Activated CD8-positive, alpha-beta T cell treated with anti-CD3 and anti-CD28 coated beads for 36 hours (primary cell): ENCODE measurements at regions not wholly inside any gene's neighbourhood (a gene's known extent, or its start where the extent isn't known, plus 50 kb on each side); places are given as distances from the start of the nearest gene placed in this dataset.
"Not testable (repeated sequence)": the region's sequence is repeated elsewhere in the genome, so short reads cannot be mapped to it uniquely, and the experiment has no call there.

Experiments
- ATAC-seq: fragments of 200-7000 bp; cut with Tn5 transposase; one replicate; pipeline ENCODE4 v1.10.0; 2021; ENCODE audit warnings: mild to moderate bottlenecking, moderate library complexity
- CTCF ChIA-PET: fragments of 350-600 bp; sonication (Branson Sonifier 250); formaldehyde crosslinking; loops from one replicate; lab custom pipeline; 2021; ENCODE audit warnings: antibody characterized with exemption; lab: Charles Lee
- POLR2A ChIA-PET: fragments of 350-600 bp; sonication (Branson Sonifier 250); formaldehyde crosslinking; loops from one replicate; lab custom pipeline; 2021; ENCODE audit warnings: antibody characterized with exemption; lab: Charles Lee
- DNase-seq: peaks from one replicate; pipeline ENCODE4 v3.0.0-alpha.2; 2020
- H3K27ac Mint-ChIP-seq: one replicate; pipeline ENCODE4 v1.8.0; 2021; ENCODE audit warnings: mild to moderate bottlenecking, mixed read lengths
- H3K27me3 Mint-ChIP-seq: one replicate; pipeline ENCODE4 v1.8.0; 2021; ENCODE audit warnings: mixed read lengths
- H3K36me3 Mint-ChIP-seq: one replicate; pipeline ENCODE4 v1.8.0; 2021; ENCODE audit warnings: low read depth, mixed read lengths
- H3K4me1 Mint-ChIP-seq: one replicate; pipeline ENCODE4 v1.8.0; 2021; ENCODE audit warnings: low read depth, mixed read lengths
- H3K4me3 Mint-ChIP-seq: one replicate; pipeline ENCODE4 v1.8.0; 2021; ENCODE audit warnings: mild to moderate bottlenecking, moderate library complexity, mixed read lengths
- H3K9me3 Mint-ChIP-seq: one replicate; pipeline ENCODE4 v1.8.0; 2021; ENCODE audit warnings: mixed read lengths
- intact Hi-C: fragments of 100-400 bp; cut with micrococcal nuclease; formaldehyde crosslinking; loops from one replicate; pipeline ENCODE4 v1.10.0; 2022
- TF ChIP-seq, protein P1 (sequence below): fragments of 200-600 bp; IDR thresholded peaks from one replicate; pipeline ENCODE4 v1.8.0; 2022; ENCODE audit warnings: antibody characterized with exemption, mild to moderate bottlenecking

DNA sequence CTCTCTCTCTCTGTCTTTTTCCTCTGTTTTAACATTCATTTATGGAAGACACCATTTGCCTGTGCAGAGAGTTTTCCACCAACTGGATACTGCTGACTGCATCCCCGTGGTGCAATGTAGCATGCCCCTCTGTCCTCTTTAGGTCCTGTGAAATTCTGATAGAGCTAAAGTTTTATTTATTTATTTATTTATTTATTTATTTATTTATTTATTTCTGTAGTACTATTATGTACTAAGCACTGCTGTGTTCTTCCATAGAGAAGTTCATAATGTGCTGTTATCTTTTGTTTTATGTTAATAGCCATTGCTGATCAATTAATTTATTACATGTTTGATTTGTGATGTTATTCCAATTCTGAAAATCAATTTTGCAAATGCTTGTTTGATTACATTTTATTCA, 749.9 kb downstream of the ZBBX start:
- H3K36me3 Mint-ChIP-seq: no peaks in the 10 kb centered on the region
- ChIA-PET CTCF (no interaction called here), POLR2A (no interaction called here)
- no peaks in the 10 kb centered on the region for H3K4me1 Mint-ChIP-seq
- ATAC-seq (no peak), DNase-seq (no peak)
- H3K27me3 Mint-ChIP-seq: no peaks in the 10 kb centered on the region
- no peak overlapping the region for H3K27ac Mint-ChIP-seq
- H3K4me3 Mint-ChIP-seq: no peak overlapping the region
- intact Hi-C loops: no loop called here
- peaks cover 7% of the 10 kb centered on the region for H3K9me3 Mint-ChIP-seq
- TF ChIP-seq, protein P1, sequence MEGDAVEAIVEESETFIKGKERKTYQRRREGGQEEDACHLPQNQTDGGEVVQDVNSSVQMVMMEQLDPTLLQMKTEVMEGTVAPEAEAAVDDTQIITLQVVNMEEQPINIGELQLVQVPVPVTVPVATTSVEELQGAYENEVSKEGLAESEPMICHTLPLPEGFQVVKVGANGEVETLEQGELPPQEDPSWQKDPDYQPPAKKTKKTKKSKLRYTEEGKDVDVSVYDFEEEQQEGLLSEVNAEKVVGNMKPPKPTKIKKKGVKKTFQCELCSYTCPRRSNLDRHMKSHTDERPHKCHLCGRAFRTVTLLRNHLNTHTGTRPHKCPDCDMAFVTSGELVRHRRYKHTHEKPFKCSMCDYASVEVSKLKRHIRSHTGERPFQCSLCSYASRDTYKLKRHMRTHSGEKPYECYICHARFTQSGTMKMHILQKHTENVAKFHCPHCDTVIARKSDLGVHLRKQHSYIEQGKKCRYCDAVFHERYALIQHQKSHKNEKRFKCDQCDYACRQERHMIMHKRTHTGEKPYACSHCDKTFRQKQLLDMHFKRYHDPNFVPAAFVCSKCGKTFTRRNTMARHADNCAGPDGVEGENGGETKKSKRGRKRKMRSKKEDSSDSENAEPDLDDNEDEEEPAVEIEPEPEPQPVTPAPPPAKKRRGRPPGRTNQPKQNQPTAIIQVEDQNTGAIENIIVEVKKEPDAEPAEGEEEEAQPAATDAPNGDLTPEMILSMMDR: no peak

DNA sequence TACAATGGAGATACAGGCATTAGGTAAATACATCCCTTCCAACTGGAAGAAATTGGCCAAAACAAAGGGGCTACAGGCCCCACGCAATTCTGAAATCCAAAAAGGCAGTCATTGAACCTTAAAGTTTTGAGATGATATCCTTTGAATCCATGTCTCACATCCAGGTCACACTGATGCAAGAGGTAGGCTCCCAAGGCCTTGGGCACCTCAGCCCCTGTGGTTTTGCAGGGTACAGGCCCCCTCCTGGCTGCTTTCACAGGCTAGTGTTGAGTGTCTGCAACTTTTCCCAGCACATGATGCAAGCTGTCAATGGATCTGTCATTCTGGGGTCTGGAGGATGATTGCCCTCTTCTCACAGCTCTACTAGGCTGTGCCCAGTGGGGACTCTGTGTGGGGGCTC, 766.7 kb downstream of the ZBBX start:
- POLR2A ChIA-PET: no interaction called here
- CTCF ChIA-PET: no interaction called here
- H3K36me3 Mint-ChIP-seq: no peaks in the 10 kb centered on the region

DNA sequence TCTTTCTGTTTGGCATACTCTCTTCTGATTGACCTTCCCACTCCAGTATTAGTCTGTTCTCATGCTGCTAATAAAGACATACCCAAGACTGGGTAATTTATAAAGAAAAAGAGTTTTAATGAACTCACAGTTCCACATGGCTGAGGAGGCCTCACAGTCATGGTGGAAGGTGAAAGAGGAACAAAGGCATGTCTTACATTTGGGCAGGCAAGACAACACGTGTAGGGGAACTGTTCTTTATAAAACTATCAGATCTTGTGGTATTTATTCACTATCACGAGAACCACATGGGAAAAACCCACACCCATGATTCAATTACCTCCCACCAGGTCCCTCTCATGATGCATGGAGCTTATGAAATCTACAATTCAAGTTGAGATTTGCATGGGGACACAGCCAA, 767.3 kb downstream of the ZBBX start:
- H3K9me3 Mint-ChIP-seq, POLR2A ChIA-PET, intact Hi-C loops, CTCF ChIA-PET, H3K36me3 Mint-ChIP-seq, H3K27ac Mint-ChIP-seq, ATAC-seq, DNase-seq, H3K27me3 Mint-ChIP-seq, H3K4me1 Mint-ChIP-seq, H3K4me3 Mint-ChIP-seq: not testable (repeated sequence)

More for the DNA sequence above, 766.7 kb downstream of the ZBBX start:
- DNase-seq: no peak
- TF ChIP-seq, protein P1: no peak
- H3K27me3 Mint-ChIP-seq: no peaks in the 10 kb centered on the region
- no peak overlapping the region for H3K27ac Mint-ChIP-seq
- no peak overlapping the region for H3K4me3 Mint-ChIP-seq
- no peak for ATAC-seq
- no peaks in the 10 kb centered on the region for H3K4me1 Mint-ChIP-seq
- intact Hi-C loops: no loop called here
- peaks cover 3% of the 10 kb centered on the region for H3K9me3 Mint-ChIP-seq

DNA sequence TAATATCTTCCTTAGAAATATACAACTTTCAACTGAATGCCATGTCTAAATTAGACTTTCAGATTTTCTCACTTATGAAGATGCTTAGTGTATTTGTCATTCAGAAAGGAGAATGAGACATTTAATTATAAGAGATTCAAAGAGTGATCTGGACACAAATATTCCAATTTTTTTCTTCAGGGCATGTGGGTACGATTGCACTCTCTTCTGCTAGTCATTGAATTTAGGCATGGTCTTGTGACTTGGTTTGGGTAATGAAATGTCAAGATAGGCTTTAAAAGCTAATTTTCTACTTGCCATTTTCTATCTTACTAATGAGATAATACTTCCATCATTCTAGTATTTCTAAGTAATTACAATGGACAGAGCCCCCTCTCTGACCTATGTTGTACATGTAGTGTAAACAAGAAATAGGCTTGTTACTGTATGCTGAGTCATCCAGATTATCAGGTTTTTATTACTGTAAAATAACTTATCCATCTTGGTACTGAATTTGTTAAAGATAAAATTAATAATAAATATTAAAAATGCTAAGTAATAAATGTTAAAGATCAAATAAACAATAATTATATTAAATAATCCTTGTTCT, 770.8 kb upstream of the BCHE start:
- TF ChIP-seq, protein P1: no peak

DNA sequence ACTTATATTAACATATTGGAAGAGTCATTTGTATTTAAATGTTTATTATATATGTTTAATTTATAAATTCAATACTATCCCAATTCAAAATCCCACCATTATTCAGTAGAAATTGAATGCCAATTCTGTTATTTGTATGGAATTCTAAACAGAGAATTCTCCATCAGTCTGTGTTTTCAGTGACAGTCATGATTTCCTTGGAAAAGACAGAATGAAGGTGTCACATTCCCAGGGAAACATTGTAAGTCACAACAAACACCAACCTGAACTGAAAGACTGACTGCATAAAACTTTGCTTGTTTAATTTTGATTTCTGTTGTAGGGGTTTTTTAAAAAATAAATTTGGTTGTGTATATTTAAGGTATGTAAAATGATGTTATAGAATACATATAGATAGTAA, 769.8 kb upstream of the BCHE start:
- Mint-ChIP-seq H3K4me3 (no peak overlapping the region), H3K27me3 (no peaks in the 10 kb centered on the region), H3K36me3 (no peaks in the 10 kb centered on the region), H3K9me3 (peaks cover 9% of the 10 kb centered on the region), H3K27ac (no peak overlapping the region), H3K4me1 (no peaks in the 10 kb centered on the region)
- POLR2A ChIA-PET: no interaction called here
- intact Hi-C loops: no loop called here
- TF ChIP-seq, protein P1: no peak
- CTCF ChIA-PET: no interaction called here
- DNase-seq (no peak), ATAC-seq (no peak)

More for the DNA sequence above, 770.8 kb upstream of the BCHE start:
- CTCF ChIA-PET: no interaction called here
- POLR2A ChIA-PET: no interaction called here
- intact Hi-C loops: no loop called here
- no peaks in the 10 kb centered on the region for H3K27me3 Mint-ChIP-seq
- H3K4me3 Mint-ChIP-seq: no peak overlapping the region
- no peaks in the 10 kb centered on the region for H3K36me3 Mint-ChIP-seq
- H3K27ac Mint-ChIP-seq: no peak overlapping the region
- H3K9me3 Mint-ChIP-seq: peaks cover 9% of the 10 kb centered on the region
- no peak for ATAC-seq
- DNase-seq: no peak
- no peaks in the 10 kb centered on the region for H3K4me1 Mint-ChIP-seq

DNA sequence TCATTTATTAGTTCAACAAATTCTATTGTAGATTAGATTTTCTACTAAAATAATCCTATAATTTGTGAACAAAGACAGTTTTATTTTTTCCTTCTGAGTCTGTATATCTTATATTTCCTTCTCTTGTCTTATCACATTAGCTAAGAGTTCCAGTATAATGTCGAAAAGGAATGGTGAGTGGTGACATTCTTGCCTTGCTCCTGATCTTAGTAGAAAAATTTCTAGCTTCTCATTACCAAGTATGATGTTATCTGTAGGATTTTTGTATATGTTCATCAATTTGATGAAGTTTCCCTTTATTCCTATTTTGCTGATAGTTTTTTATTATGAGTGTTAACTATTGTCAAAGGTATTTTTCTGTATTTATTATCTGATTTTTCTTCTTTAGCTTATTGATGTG, 756.6 kb upstream of the BCHE start:
- H3K4me3 Mint-ChIP-seq: no peak overlapping the region
- TF ChIP-seq, protein P1: no peak
- peaks cover 8% of the 10 kb centered on the region for H3K9me3 Mint-ChIP-seq
- no peaks in the 10 kb centered on the region for H3K4me1 Mint-ChIP-seq
- no peak overlapping the region for H3K27ac Mint-ChIP-seq
- no peak for DNase-seq
- POLR2A ChIA-PET: no interaction called here
- intact Hi-C loops: no loop called here
- ATAC-seq: no peak
- CTCF ChIA-PET: no interaction called here
- H3K36me3 Mint-ChIP-seq: no peaks in the 10 kb centered on the region
- no peaks in the 10 kb centered on the region for H3K27me3 Mint-ChIP-seq
